Osteocyte (in vitro differentiated cells): ENCODE measurements at regions not wholly inside any gene's neighbourhood (a gene's known extent, or its start where the extent isn't known, plus 50 kb on each side); places are given as distances from the start of the nearest gene placed in this dataset.
"Not testable (repeated sequence)": the region's sequence is repeated elsewhere in the genome, so short reads cannot be mapped to it uniquely, and the experiment has no call there.

Source experiments
- DNase-seq: peaks from one replicate; pipeline ENCODE4 v3.0.0; 2021; ENCODE audit warnings: mixed read lengths; ENCODE audit not compliant: unreplicated experiment; ENCODE audit errors: extremely low spot score
- H3K27ac Mint-ChIP-seq: one replicate; pipeline ENCODE4 v1.8.0; 2021; ENCODE audit warnings: mild to moderate bottlenecking, mixed read lengths; ENCODE audit not compliant: unreplicated experiment
- H3K27me3 Mint-ChIP-seq: one replicate; pipeline ENCODE4 v1.8.0; 2021; ENCODE audit warnings: mixed read lengths; ENCODE audit not compliant: unreplicated experiment
- H3K36me3 Mint-ChIP-seq: one replicate; pipeline ENCODE4 v1.8.0; 2021; ENCODE audit warnings: mixed read lengths; ENCODE audit not compliant: unreplicated experiment
- H3K4me1 Mint-ChIP-seq: one replicate; pipeline ENCODE4 v1.8.0; 2021; ENCODE audit warnings: mixed read lengths; ENCODE audit not compliant: unreplicated experiment
- H3K4me3 Mint-ChIP-seq: one replicate; pipeline ENCODE4 v1.8.0; 2021; ENCODE audit warnings: mild to moderate bottlenecking, moderate library complexity, mixed read lengths; ENCODE audit not compliant: unreplicated experiment
- H3K9me3 Mint-ChIP-seq: one replicate; pipeline ENCODE4 v1.8.0; 2021; ENCODE audit warnings: mixed read lengths; ENCODE audit not compliant: unreplicated experiment
- TF ChIP-seq, protein P1 (sequence below): fragments of 200-600 bp; sonication (generic); IDR thresholded peaks from 2 replicates; pipeline ENCODE4 v1.5.0; 2021; ENCODE audit warnings: antibody characterized with exemption, mild to moderate bottlenecking, moderate library complexity

DNA sequence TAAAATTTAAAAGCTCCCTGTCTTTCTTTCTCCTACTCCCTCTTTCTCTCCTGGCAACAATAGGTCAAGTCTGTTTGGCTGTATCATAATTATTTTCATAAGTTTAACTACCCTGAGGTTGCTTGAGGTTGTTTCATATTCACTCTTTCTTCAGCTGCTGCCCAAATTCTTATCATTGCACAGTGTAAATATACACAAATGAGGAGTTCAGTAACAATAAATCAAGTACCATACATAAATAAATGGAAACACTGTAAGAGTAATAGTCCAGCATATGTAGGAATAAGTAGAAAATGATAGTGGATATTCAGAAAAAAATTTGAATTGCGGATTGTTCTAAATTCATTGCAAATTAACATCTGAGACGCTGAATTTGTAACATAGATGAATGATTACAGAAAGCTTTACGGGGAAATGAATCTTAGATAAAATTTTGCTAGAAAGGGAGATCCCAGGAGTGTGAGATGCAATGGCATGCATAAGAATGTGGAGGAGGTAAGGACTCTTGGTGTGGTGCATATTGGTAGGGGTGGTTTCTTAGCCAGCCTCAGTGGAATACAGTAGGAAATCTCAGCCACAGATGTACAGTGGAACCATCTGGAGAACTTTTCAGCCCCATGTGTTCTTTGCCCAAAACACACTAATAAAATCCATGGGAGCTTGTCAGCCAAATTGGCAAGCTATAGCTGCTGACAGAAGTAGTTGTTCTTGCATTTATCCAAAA lies 480.7 kb downstream of the HTR1B start:
- no peaks in the 10 kb centered on the region for H3K36me3 Mint-ChIP-seq
- H3K9me3 Mint-ChIP-seq, result no peaks in the 10 kb centered on the region
- no peak for DNase-seq
- H3K27me3 Mint-ChIP-seq, result peaks cover 17% of the 10 kb centered on the region
- TF ChIP-seq, protein P1, sequence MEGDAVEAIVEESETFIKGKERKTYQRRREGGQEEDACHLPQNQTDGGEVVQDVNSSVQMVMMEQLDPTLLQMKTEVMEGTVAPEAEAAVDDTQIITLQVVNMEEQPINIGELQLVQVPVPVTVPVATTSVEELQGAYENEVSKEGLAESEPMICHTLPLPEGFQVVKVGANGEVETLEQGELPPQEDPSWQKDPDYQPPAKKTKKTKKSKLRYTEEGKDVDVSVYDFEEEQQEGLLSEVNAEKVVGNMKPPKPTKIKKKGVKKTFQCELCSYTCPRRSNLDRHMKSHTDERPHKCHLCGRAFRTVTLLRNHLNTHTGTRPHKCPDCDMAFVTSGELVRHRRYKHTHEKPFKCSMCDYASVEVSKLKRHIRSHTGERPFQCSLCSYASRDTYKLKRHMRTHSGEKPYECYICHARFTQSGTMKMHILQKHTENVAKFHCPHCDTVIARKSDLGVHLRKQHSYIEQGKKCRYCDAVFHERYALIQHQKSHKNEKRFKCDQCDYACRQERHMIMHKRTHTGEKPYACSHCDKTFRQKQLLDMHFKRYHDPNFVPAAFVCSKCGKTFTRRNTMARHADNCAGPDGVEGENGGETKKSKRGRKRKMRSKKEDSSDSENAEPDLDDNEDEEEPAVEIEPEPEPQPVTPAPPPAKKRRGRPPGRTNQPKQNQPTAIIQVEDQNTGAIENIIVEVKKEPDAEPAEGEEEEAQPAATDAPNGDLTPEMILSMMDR, result no peak
- H3K4me3 Mint-ChIP-seq, result no peak overlapping the region
- no peak overlapping the region for H3K27ac Mint-ChIP-seq
- H3K4me1 Mint-ChIP-seq, result no peaks in the 10 kb centered on the region

DNA sequence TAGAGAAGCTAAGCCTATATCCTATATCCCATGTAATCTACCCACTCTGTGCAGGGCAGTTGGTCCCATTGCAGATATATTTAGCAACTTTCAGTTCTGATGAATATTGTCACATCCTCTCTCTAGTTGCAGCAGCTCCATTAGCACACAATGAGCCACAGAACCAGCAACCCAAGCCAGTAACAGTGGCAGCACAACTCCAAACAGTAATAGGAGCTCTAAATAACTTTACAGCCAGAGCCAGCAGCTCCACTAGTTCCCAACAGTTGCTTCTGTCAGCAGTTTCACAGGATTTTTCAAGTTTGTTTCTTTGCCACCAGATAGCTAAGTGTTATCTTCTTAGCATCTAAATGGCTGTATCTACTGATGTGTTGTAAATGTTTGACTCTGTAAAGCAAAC lies 490.8 kb downstream of the HTR1B start:
- Mint-ChIP-seq H3K4me3 (no peak overlapping the region), H3K27me3 (peaks cover 18% of the 10 kb centered on the region), H3K36me3 (no peaks in the 10 kb centered on the region), H3K27ac (no peak overlapping the region), H3K4me1 (no peaks in the 10 kb centered on the region), H3K9me3 (no peaks in the 10 kb centered on the region)
- TF ChIP-seq, protein P1, result no peak
- DNase-seq, result no peak

DNA sequence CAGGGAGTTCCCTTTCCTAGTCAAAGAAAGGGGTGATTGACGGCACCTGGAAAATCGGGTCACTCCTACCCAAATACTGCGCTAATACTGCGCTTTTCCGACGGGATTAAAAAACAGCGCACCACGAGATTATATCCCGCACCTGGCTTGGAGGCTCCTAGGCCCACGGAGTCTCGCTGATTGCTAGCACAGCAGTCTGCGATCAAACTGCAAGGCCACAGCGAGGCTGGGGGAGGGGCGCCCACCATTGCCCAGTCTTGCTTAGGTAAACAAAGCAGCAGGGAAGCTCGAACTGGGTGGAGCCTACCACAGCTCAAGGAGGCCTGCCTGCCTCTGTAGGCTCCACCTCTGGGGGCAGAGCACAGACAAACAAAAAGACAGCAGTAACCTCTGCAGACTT lies 504.1 kb downstream of the HTR1B start:
- not testable (repeated sequence) for H3K36me3 Mint-ChIP-seq, H3K27me3 Mint-ChIP-seq, H3K27ac Mint-ChIP-seq, H3K4me1 Mint-ChIP-seq, DNase-seq, H3K9me3 Mint-ChIP-seq, H3K4me3 Mint-ChIP-seq

DNA sequence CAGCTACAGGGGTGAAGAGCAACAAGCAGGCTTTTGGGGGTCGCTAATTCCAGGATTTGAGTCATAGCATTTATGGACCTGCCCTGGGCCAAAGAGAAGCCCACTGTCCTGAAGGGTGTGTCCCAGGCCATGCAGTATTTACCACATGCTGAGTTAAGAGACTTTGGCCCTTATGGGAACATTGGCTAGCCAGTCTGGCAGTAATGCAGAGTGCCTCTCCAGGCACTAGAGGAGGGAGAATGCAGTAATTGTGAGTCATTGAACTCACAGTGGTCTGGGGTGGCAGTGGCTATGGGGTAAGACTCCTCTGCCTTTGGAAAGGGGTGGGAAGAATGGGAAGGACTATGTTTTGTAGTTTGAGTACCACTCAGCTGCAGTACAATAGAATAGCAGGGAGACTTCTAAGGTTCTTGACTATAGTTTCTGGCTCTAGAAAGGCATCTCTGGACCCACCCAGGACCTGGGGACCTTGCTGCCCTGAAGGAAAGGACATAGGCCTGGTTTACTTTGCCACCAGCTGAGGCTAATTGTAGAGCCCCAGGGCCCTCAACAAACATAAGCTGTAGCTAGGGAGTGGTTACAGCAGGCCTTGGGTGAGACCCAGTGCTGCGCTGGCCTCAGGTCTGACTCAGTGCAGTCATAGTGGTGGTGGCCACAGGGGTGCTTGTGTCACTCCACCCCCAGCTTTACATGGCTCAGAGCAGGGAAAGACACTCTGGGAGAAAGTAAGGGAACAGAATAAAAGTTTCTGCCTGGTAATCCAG lies 520.9 kb downstream of the HTR1B start:
- no peak for DNase-seq
- H3K27me3 Mint-ChIP-seq, result peaks cover 4% of the 10 kb centered on the region
- no peak overlapping the region for H3K4me3 Mint-ChIP-seq
- TF ChIP-seq, protein P1, result no peak
- peaks cover 15% of the 10 kb centered on the region for H3K9me3 Mint-ChIP-seq
- H3K27ac Mint-ChIP-seq, result no peak overlapping the region
- no peaks in the 10 kb centered on the region for H3K4me1 Mint-ChIP-seq
- H3K36me3 Mint-ChIP-seq, result no peaks in the 10 kb centered on the region

DNA sequence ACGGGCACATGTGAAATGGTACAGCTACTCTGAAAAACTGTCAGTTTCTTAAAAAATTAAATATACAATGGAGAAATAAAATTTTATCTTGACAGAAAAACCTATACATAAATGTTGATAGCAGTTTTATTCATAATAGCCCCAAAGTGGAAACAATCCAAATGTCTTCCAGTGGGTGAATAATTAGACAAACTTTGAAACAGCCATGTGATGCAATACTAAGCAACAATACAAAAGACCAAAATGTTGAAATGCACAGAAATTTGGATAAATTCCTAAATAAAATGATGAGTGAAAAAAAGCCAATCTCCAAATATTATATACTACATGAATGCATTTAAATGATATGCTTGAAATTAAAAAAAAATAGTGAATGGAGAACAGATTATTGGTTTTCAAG lies 523.1 kb downstream of the HTR1B start:
- Mint-ChIP-seq H3K4me1 (no peaks in the 10 kb centered on the region), H3K27ac (no peak overlapping the region), H3K4me3 (no peak overlapping the region), H3K9me3 (peaks cover 15% of the 10 kb centered on the region), H3K27me3 (peaks cover 13% of the 10 kb centered on the region), H3K36me3 (no peaks in the 10 kb centered on the region)
- DNase-seq, result no peak
- TF ChIP-seq, protein P1, result no peak
